Skeletal muscle cell (primary cell): ENCODE measurements at regions not wholly inside any gene's neighbourhood (a gene's known extent, or its start where the extent isn't known, plus 50 kb on each side); places are given as distances from the start of the nearest gene placed in this dataset.

Experiments
- DNase-seq: peaks from one replicate; pipeline ENCODE4 v3.0.0-alpha.2; 2010; ENCODE audit warnings: low read depth
- H3K4me3 ChIP-seq: 2 replicates; pipeline ENCODE4 v1.5.1; 2011; ENCODE audit warnings: low read depth, mild to moderate bottlenecking, control low read depth, low read length, moderate library complexity

GRCh38 chr12:41635626-41636364, 447.7 kb downstream of the PDZRN4 start:
- DNase-seq, result no peak
- H3K4me3 ChIP-seq, result no peak overlapping the region

DNA sequence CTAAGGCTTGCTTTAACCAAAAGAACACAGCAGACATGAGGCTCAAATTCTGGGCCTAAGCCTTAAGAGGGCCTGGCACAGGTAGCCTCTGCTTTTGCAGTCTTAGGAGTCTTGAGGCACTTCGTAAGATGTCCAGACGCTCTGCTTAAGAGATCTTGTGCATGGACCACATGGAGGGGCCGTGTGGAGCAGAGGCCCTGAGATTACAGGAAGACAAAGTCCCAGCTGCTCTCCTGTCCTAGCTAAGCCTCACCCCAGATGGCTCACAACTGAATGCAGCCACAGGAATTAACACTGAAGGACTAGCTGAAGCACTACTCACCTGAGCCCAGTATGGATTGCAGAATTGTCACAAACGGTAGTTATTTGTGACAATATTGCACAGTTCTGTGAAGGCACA, 446.0 kb downstream of the PDZRN4 start:
- no peak overlapping the region for H3K4me3 ChIP-seq
- no peak for DNase-seq

DNA sequence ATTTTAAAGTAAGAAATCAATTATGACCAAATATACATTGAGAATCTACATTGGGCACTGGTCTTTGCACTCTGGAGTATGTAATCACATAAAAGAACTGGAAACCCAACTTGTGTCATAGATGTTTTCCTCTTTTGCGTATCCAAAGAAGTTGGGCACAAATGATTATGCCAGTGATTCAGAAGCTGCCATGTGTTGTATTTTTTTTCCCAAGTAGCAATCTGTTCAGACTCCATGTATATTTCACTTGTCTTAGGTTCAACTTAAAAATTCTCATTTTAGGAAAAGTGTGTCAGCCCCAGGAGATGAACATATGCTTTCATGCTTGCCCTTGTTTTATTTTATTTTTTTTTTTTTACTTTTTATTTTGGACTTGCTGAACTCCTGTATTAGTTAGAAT, 441.5 kb downstream of the PDZRN4 start:
- no peak overlapping the region for H3K4me3 ChIP-seq
- no peak for DNase-seq

DNA sequence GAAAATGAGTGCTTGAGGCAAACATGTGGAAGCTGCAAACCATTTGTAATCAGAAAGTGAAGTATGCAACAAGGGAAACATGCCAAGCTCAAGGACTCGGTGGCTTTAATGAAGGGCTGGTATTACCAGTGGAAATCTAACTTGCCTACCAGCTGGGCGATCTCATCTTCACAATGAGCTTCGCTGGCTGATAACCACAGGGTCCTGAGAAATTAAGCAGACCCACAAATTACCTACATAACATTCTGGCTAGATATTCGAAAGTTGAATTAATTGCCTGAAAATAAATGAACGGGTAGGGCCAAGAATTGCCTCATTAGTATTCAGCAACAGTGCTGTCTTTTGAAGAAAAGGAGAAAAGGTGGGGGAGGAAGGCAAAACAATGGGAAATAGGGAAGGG, 439.4 kb downstream of the PDZRN4 start:
- H3K4me3 ChIP-seq, result no peak overlapping the region
- DNase-seq, result no peak

GRCh38 chr12:41624571-41624970, 436.5 kb downstream of the PDZRN4 start:
- H3K4me3 ChIP-seq, result no peak overlapping the region
- DNase-seq, result no peak
